GM13976 (cell line): ENCODE measurements at regions not wholly inside any gene's neighbourhood (a gene's known extent, or its start where the extent isn't known, plus 50 kb on each side); places are given as distances from the start of the nearest gene placed in this dataset.
"Not testable (repeated sequence)": the region's sequence is repeated elsewhere in the genome, so short reads cannot be mapped to it uniquely, and the experiment has no call there.

Experiments used
- DNase-seq: peaks from one replicate; pipeline ENCODE4 v3.0.0; 2012; ENCODE audit warnings: low spot score
- CTCF ChIP-seq: IDR thresholded peaks from 2 replicates; pipeline ENCODE4 v1.5.1; 2012; ENCODE audit warnings: borderline replicate concordance, mild to moderate bottlenecking; ENCODE audit not compliant: insufficient read depth; ENCODE audit errors: extremely low read depth, missing control alignments, control extremely low read depth
- in situ Hi-C: fragments of 300-500 bp; cut with MboI; formaldehyde crosslinking; loops from one replicate; pipeline ENCODE4 v1.12.0; 2022; ENCODE audit warnings: low sequenced_read_pairs, mixed read lengths, inconsistent platforms; ENCODE audit not compliant: unreplicated experiment

GRCh38 chr1:177650947-177651346 is 318.9 kb downstream of the SEC16B start:
- in situ Hi-C loops: no loop called here
- no peak for DNase-seq
- TF ChIP-seq CTCF: no peak

GRCh38 chr1:177648731-177649265 is 321.1 kb downstream of the SEC16B start:
- no peak for DNase-seq
- TF ChIP-seq CTCF: no peak
- in situ Hi-C loops: no loop called here

GRCh38 chr1:177648138-177648537 is 321.7 kb downstream of the SEC16B start:
- TF ChIP-seq CTCF: no peak
- no peak for DNase-seq
- in situ Hi-C loops: no loop called here

- in situ Hi-C loops: no loop called here
- DNase-seq: no peak
These were observed 322.8 kb downstream of the SEC16B start for GRCh38 chr1:177646757-177647730.

GRCh38 chr1:177645491-177646190 is 324.2 kb downstream of the SEC16B start:
- in situ Hi-C loops: no loop called here
- DNase-seq: no peak
- no peak for TF ChIP-seq CTCF

More at GRCh38 chr1:177646757-177647730, 322.8 kb downstream of the SEC16B start:
- TF ChIP-seq CTCF: no peak

GRCh38 chr1:177640687-177641086 is 329.2 kb downstream of the SEC16B start:
- no peak for TF ChIP-seq CTCF
- in situ Hi-C loops: no loop called here
- DNase-seq: no peak

- in situ Hi-C loops, DNase-seq: not testable (repeated sequence)
These were observed 335.7 kb downstream of the SEC16B start for GRCh38 chr1:177634151-177634550.
